ENCODE measurements at regions not wholly inside any gene's neighbourhood (a gene's known extent, or its start where the extent isn't known, plus 50 kb on each side); places are given as distances from the start of the nearest gene placed in this dataset.
"Not testable (repeated sequence)": the region's sequence is repeated elsewhere in the genome, so short reads cannot be mapped to it uniquely, and the experiment has no call there.

- Mint-ChIP-seq H3K4me3 (ENCODE audit: unreplicated experiment) (no peak overlapping the region), H3K36me3 (ENCODE audit: unreplicated experiment) (no peaks in the 10 kb centered on the region), H3K27ac (ENCODE audit: unreplicated experiment) (no peak overlapping the region), H3K27me3 (ENCODE audit: unreplicated experiment) (peaks cover 2% of the 10 kb centered on the region), H3K9me3 (ENCODE audit: unreplicated experiment) (peaks cover 2% of the 10 kb centered on the region), H3K4me1 (ENCODE audit: low read depth, unreplicated experiment) (no peaks in the 10 kb centered on the region)
- DNase-seq, result no peak
- no peak for TF ChIP-seq CTCF (IDR thresholded peaks at IDR 0.05; ENCODE audit: partially characterized antibody, unreplicated experiment)
Measured at GRCh38 chr14:97129639-97130038, 332.5 kb downstream of the VRK1 start.

DNA sequence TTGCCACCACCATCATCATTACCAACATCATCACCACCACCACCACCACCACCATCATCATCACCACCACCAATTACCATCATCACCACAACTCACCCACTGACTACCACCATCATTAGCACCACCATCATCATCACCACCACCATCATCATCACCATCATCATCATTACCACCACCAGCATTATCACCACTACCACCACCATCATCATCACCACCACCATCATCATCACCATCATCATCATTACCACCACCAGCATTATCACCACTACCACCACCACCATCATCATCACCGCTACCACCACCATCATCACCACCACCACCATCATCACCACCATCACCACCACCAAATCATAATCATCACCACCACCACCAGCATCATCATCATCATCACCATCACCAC lies 338.7 kb downstream of the VRK1 start:
- H3K4me3 Mint-ChIP-seq (ENCODE audit: unreplicated experiment); DNase-seq; H3K27me3 Mint-ChIP-seq (ENCODE audit: unreplicated experiment); H3K9me3 Mint-ChIP-seq (ENCODE audit: unreplicated experiment); H3K36me3 Mint-ChIP-seq (ENCODE audit: unreplicated experiment); H3K4me1 Mint-ChIP-seq (ENCODE audit: low read depth, unreplicated experiment): not testable (repeated sequence)
- H3K27ac Mint-ChIP-seq (ENCODE audit: unreplicated experiment), result peak overlapping the region; percentile 23

GRCh38 chr14:97137705-97138104 lies 340.5 kb downstream of the VRK1 start:
- no peak for TF ChIP-seq CTCF (IDR thresholded peaks at IDR 0.05; ENCODE audit: partially characterized antibody, unreplicated experiment)
- H3K4me3 Mint-ChIP-seq (ENCODE audit: unreplicated experiment), result no peak overlapping the region
- no peak overlapping the region for H3K27ac Mint-ChIP-seq (ENCODE audit: unreplicated experiment)
- no peaks in the 10 kb centered on the region for H3K4me1 Mint-ChIP-seq (ENCODE audit: low read depth, unreplicated experiment)
- H3K27me3 Mint-ChIP-seq (ENCODE audit: unreplicated experiment), result peaks cover 2% of the 10 kb centered on the region
- H3K9me3 Mint-ChIP-seq (ENCODE audit: unreplicated experiment), result peaks cover 4% of the 10 kb centered on the region
- DNase-seq, result no peak
- no peaks in the 10 kb centered on the region for H3K36me3 Mint-ChIP-seq (ENCODE audit: unreplicated experiment)

GRCh38 chr14:97138801-97139200 lies 341.6 kb downstream of the VRK1 start:
- H3K27ac Mint-ChIP-seq (ENCODE audit: unreplicated experiment), result no peak overlapping the region
- peaks cover 5% of the 10 kb centered on the region for H3K36me3 Mint-ChIP-seq (ENCODE audit: unreplicated experiment)
- peaks cover 2% of the 10 kb centered on the region for H3K27me3 Mint-ChIP-seq (ENCODE audit: unreplicated experiment)
- no peak for TF ChIP-seq CTCF (IDR thresholded peaks at IDR 0.05; ENCODE audit: partially characterized antibody, unreplicated experiment)
- H3K9me3 Mint-ChIP-seq (ENCODE audit: unreplicated experiment), result peaks cover 8% of the 10 kb centered on the region
- H3K4me3 Mint-ChIP-seq (ENCODE audit: unreplicated experiment), result no peak overlapping the region
- no peak for DNase-seq
- no peaks in the 10 kb centered on the region for H3K4me1 Mint-ChIP-seq (ENCODE audit: low read depth, unreplicated experiment)

- H3K27me3 Mint-ChIP-seq (ENCODE audit: unreplicated experiment), result no peaks in the 10 kb centered on the region
- no peak for DNase-seq
- H3K9me3 Mint-ChIP-seq (ENCODE audit: unreplicated experiment), result peaks cover 8% of the 10 kb centered on the region
- H3K36me3 Mint-ChIP-seq (ENCODE audit: unreplicated experiment), result peaks cover 5% of the 10 kb centered on the region
- H3K27ac Mint-ChIP-seq (ENCODE audit: unreplicated experiment), result no peak overlapping the region
- no peak overlapping the region for H3K4me3 Mint-ChIP-seq (ENCODE audit: unreplicated experiment)
- no peaks in the 10 kb centered on the region for H3K4me1 Mint-ChIP-seq (ENCODE audit: low read depth, unreplicated experiment)
- no peak for TF ChIP-seq CTCF (IDR thresholded peaks at IDR 0.05; ENCODE audit: partially characterized antibody, unreplicated experiment)
Measured at GRCh38 chr14:97143011-97143410, 345.8 kb downstream of the VRK1 start.

- Mint-ChIP-seq H3K27me3 (ENCODE audit: unreplicated experiment) (no peaks in the 10 kb centered on the region), H3K4me3 (ENCODE audit: unreplicated experiment) (no peak overlapping the region), H3K4me1 (ENCODE audit: low read depth, unreplicated experiment) (no peaks in the 10 kb centered on the region), H3K27ac (ENCODE audit: unreplicated experiment) (no peak overlapping the region), H3K36me3 (ENCODE audit: unreplicated experiment) (peaks cover 5% of the 10 kb centered on the region), H3K9me3 (ENCODE audit: unreplicated experiment) (peaks cover 8% of the 10 kb centered on the region)
- no peak for DNase-seq
- no peak for TF ChIP-seq CTCF (IDR thresholded peaks at IDR 0.05; ENCODE audit: partially characterized antibody, unreplicated experiment)
Measured at GRCh38 chr14:97143456-97143855, 346.3 kb downstream of the VRK1 start.

DNA sequence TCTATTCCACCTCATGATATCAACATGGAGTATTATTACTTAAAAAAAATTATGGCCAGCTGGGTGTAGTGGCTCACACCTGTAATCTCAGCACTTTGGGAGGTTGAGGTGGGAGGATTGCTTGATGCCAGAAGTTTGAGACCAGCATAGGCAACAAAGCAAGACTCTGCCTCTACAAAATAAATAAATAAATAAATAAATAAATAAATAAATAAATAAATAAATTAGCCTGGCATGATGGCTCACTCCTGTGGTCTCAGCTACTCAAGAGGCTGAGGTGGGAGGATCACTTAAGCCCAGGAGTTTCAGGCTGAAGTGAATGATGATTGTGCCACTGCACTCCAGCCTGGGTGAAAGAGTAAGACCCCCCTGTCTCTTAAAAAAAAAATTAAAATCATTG lies 350.8 kb downstream of the VRK1 start:
- H3K36me3 Mint-ChIP-seq (ENCODE audit: unreplicated experiment); H3K4me3 Mint-ChIP-seq (ENCODE audit: unreplicated experiment); H3K4me1 Mint-ChIP-seq (ENCODE audit: low read depth, unreplicated experiment); DNase-seq; H3K27ac Mint-ChIP-seq (ENCODE audit: unreplicated experiment); H3K9me3 Mint-ChIP-seq (ENCODE audit: unreplicated experiment); H3K27me3 Mint-ChIP-seq (ENCODE audit: unreplicated experiment): not testable (repeated sequence)
